ENCODE measurements at regions not wholly inside any gene's neighbourhood (a gene's known extent, or its start where the extent isn't known, plus 50 kb on each side); places are given as distances from the start of the nearest gene placed in this dataset.

- Histone ChIP-seq H3K27me3 (replicated peaks; ENCODE audit: insufficient read depth) (no peaks in the 10 kb centered on the region), H3K4me1 (replicated peaks) (no peaks in the 10 kb centered on the region), H3K27ac (no peak overlapping the region), H3K9me3 (no peaks in the 10 kb centered on the region), H3K4me3 (no peak overlapping the region), H3K36me3 (no peaks in the 10 kb centered on the region)
- DNase-seq (ENCODE audit: low spot score): no peak
- TF ChIP-seq CTCF (IDR thresholded peaks at IDR 0.05) (no peak), POLR2AphosphoS5 (IDR thresholded peaks at IDR 0.05) (no peak)
- intact Hi-C loops (cut with DNase I): no loop called here
- WGBS: 100% methylated on average over 1 of the region's 1 CpG
Measured at GRCh38 chrX:33686105-33686504, 446.0 kb downstream of the FAM47A start.

Measured in prostate gland (tissue), 2 donors.